ENCODE measurements at regions not wholly inside any gene's neighbourhood (a gene's known extent, or its start where the extent isn't known, plus 50 kb on each side); places are given as distances from the start of the nearest gene placed in this dataset.

GRCh38 chr2:83654091-83654611 lies 804.9 kb downstream of the SUCLG1 start:
- H3K4me1 ChIP-seq: no peaks in the 10 kb centered on the region
- no peak for TF ChIP-seq POLR2A (IDR thresholded peaks at IDR 0.05)
- TF ChIP-seq, protein P1, sequence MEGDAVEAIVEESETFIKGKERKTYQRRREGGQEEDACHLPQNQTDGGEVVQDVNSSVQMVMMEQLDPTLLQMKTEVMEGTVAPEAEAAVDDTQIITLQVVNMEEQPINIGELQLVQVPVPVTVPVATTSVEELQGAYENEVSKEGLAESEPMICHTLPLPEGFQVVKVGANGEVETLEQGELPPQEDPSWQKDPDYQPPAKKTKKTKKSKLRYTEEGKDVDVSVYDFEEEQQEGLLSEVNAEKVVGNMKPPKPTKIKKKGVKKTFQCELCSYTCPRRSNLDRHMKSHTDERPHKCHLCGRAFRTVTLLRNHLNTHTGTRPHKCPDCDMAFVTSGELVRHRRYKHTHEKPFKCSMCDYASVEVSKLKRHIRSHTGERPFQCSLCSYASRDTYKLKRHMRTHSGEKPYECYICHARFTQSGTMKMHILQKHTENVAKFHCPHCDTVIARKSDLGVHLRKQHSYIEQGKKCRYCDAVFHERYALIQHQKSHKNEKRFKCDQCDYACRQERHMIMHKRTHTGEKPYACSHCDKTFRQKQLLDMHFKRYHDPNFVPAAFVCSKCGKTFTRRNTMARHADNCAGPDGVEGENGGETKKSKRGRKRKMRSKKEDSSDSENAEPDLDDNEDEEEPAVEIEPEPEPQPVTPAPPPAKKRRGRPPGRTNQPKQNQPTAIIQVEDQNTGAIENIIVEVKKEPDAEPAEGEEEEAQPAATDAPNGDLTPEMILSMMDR (IDR thresholded peaks at IDR 0.05): no peak
- no peaks in the 10 kb centered on the region for H3K9me3 ChIP-seq
- H3K36me3 ChIP-seq: no peaks in the 10 kb centered on the region
- no peaks in the 10 kb centered on the region for H3K27me3 ChIP-seq
- H3K27ac ChIP-seq: no peak overlapping the region
- no peak overlapping the region for H3K4me3 ChIP-seq
- no peak for DNase-seq

- TF ChIP-seq, protein P1 (IDR thresholded peaks at IDR 0.05): no peak
- TF ChIP-seq POLR2A (IDR thresholded peaks at IDR 0.05): no peak
- Histone ChIP-seq H3K36me3 (no peaks in the 10 kb centered on the region), H3K4me1 (no peaks in the 10 kb centered on the region), H3K9me3 (no peaks in the 10 kb centered on the region), H3K4me3 (no peak overlapping the region), H3K27ac (no peak overlapping the region), H3K27me3 (no peaks in the 10 kb centered on the region)
- no peak for DNase-seq
Measured at GRCh38 chr2:83650898-83651297, 808.2 kb downstream of the SUCLG1 start.

- Histone ChIP-seq H3K4me3 (no peak overlapping the region), H3K27ac (no peak overlapping the region), H3K4me1 (no peaks in the 10 kb centered on the region), H3K36me3 (no peaks in the 10 kb centered on the region), H3K9me3 (no peaks in the 10 kb centered on the region), H3K27me3 (no peaks in the 10 kb centered on the region)
- DNase-seq: no peak
- no peak for TF ChIP-seq POLR2A (IDR thresholded peaks at IDR 0.05)
- TF ChIP-seq, protein P1 (IDR thresholded peaks at IDR 0.05): no peak
Measured at GRCh38 chr2:83650161-83650560, 808.9 kb downstream of the SUCLG1 start.

DNA sequence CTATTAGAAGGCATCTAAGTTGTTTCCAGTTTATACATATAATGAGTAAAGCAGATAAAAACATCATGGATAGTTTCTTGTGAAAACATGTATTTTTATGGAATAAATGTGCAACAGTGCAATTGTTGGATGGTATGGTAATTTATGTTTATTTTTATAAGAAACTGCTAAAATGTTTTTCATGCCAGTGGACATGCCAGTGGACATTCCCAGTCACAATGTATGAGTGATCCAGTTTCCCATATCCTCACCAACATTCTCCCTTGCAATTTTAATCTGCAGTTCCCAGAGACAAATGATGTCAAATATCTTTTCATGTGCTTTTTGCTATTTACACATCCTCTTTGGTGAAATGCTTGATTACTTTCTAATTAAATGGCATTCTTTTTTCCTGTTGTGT lies 818.6 kb downstream of the SUCLG1 start:
- H3K9me3 ChIP-seq: no peaks in the 10 kb centered on the region
- no peaks in the 10 kb centered on the region for H3K36me3 ChIP-seq
- no peaks in the 10 kb centered on the region for H3K4me1 ChIP-seq
- TF ChIP-seq, protein P1 (IDR thresholded peaks at IDR 0.05): no peak
- TF ChIP-seq POLR2A (IDR thresholded peaks at IDR 0.05): no peak
- no peak for DNase-seq
- no peak overlapping the region for H3K27ac ChIP-seq
- H3K4me3 ChIP-seq: no peak overlapping the region
- no peaks in the 10 kb centered on the region for H3K27me3 ChIP-seq

- TF ChIP-seq POLR2A (IDR thresholded peaks at IDR 0.05): no peak
- TF ChIP-seq, protein P1 (IDR thresholded peaks at IDR 0.05): no peak
- H3K27ac ChIP-seq: no peak overlapping the region
- H3K36me3 ChIP-seq: no peaks in the 10 kb centered on the region
- no peak overlapping the region for H3K4me3 ChIP-seq
- DNase-seq: no peak
- H3K27me3 ChIP-seq: no peaks in the 10 kb centered on the region
- H3K9me3 ChIP-seq: no peaks in the 10 kb centered on the region
- no peaks in the 10 kb centered on the region for H3K4me1 ChIP-seq
Measured at GRCh38 chr2:83633423-83633822, 825.7 kb downstream of the SUCLG1 start.

DNA sequence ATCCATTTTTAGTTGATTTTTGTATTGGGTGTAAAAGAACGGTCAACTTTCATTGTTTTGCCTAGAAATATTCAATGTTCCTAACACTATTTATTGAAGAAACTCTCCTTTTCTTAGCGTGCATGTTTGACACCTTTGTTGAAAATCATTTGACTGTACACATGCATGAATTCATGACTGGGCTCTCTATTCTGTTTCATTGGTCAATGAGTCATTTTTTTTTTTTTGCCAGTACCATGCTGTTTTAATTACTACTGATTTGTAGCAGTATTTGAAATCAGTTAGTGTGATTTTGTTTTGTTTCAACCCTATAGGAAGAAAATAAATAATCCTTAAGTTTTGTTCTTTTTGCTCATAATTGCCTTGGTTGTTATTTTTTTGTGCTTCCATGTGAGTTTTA lies 828.7 kb downstream of the SUCLG1 start:
- Histone ChIP-seq H3K4me1 (no peaks in the 10 kb centered on the region), H3K36me3 (no peaks in the 10 kb centered on the region), H3K9me3 (no peaks in the 10 kb centered on the region), H3K27me3 (no peaks in the 10 kb centered on the region), H3K27ac (no peak overlapping the region), H3K4me3 (no peak overlapping the region)
- TF ChIP-seq POLR2A (IDR thresholded peaks at IDR 0.05): no peak
- TF ChIP-seq, protein P1 (IDR thresholded peaks at IDR 0.05): no peak
- no peak for DNase-seq
